Body of pancreas (tissue), 4 donors: ENCODE measurements at regions not wholly inside any gene's neighbourhood (a gene's known extent, or its start where the extent isn't known, plus 50 kb on each side); places are given as distances from the start of the nearest gene placed in this dataset.

ENCODE experiments used
- CTCF ChIP-seq, 7 experiments: fragments of 450-650 bp in 4 of 7; fragments of 200-600 bp in 3 of 7; sonication (generic) in 3 of 7; IDR thresholded peaks; one replicate each; pipeline ENCODE4 v1.5.1; 2016 to 2019; ENCODE audit warnings: antibody characterized with exemption in 7 of 7
- POLR2A ChIP-seq, 3 donors: fragments of 450-650 bp; IDR thresholded peaks; one replicate each; pipeline ENCODE4 v1.6.1; 2016; ENCODE audit warnings: antibody characterized with exemption in 3 of 3, mild to moderate bottlenecking in 2 of 3

DNA sequence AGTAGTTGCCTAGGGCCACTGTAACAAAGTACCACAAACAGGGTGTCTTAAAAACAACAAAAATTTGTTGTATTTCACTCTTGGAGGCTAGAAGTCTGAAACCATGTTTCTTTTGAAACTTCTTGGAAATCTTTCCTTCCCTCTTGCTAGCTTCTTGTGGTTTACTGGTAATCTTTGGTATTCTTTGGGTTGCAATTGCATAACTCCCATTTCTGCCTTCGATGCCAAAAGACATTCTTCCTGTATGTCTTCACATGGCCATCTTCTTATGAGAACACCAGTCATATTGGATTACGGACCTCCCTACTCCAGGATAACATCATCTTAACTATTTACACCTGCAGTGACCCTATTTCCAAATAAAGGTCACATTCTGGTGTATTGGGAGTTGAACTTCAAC, 357.4 kb downstream of the PPP1R3A start:
- TF ChIP-seq CTCF (IDR thresholded peaks at IDR 0.05) (no peak), POLR2A (IDR thresholded peaks at IDR 0.05) (no peak)
